GM19043 (cell line): ENCODE measurements at regions not wholly inside any gene's neighbourhood (a gene's known extent, or its start where the extent isn't known, plus 50 kb on each side); places are given as distances from the start of the nearest gene placed in this dataset.

ENCODE experiments used
- ATAC-seq: cut with Tn5 transposase; IDR thresholded peaks from one replicate; pipeline ENCODE4 v1.9.1; 2021; ENCODE audit warnings: low read depth; ENCODE audit not compliant: unreplicated experiment

- ATAC-seq, result no peak
These were observed 753.9 kb upstream of the EEF2KMT start for GRCh38 chr16:5851393-5851982.

- ATAC-seq, result no peak
These were observed 753.2 kb upstream of the EEF2KMT start for GRCh38 chr16:5850632-5851392.

- ATAC-seq, result no peak
These were observed 747.5 kb upstream of the EEF2KMT start for GRCh38 chr16:5845046-5845445.

GRCh38 chr16:5841974-5842373 is 744.4 kb upstream of the EEF2KMT start:
- no peak for ATAC-seq

- no peak for ATAC-seq
These were observed 741.1 kb upstream of the EEF2KMT start for GRCh38 chr16:5838725-5839124.

GRCh38 chr16:5838071-5838470 is 740.5 kb upstream of the EEF2KMT start:
- no peak for ATAC-seq

- no peak for ATAC-seq
These were observed 739.5 kb upstream of the EEF2KMT start for GRCh38 chr16:5837007-5837670.

GRCh38 chr16:5835876-5836275 is 738.3 kb upstream of the EEF2KMT start:
- no peak for ATAC-seq

GRCh38 chr16:5826332-5826731 is 728.7 kb upstream of the EEF2KMT start:
- no peak for ATAC-seq

- ATAC-seq, result no peak
These were observed 722.9 kb upstream of the EEF2KMT start for GRCh38 chr16:5820472-5820871.

GRCh38 chr16:5815570-5816237 is 718.1 kb upstream of the EEF2KMT start:
- no peak for ATAC-seq

- ATAC-seq, result no peak
These were observed 703.8 kb upstream of the EEF2KMT start for GRCh38 chr16:5801396-5801795.

- no peak for ATAC-seq
These were observed 696.0 kb upstream of the EEF2KMT start for GRCh38 chr16:5793556-5793955.

- ATAC-seq, result no peak
These were observed 693.5 kb upstream of the EEF2KMT start for GRCh38 chr16:5791011-5791657.

- no peak for ATAC-seq
These were observed 692.9 kb upstream of the EEF2KMT start for GRCh38 chr16:5790512-5790911.

- ATAC-seq, result no peak
These were observed 691.4 kb upstream of the EEF2KMT start for GRCh38 chr16:5789033-5789432.

GRCh38 chr16:5781436-5781835 is 683.8 kb upstream of the EEF2KMT start:
- ATAC-seq, result no peak

GRCh38 chr16:5776876-5777275 is 679.3 kb upstream of the EEF2KMT start:
- no peak for ATAC-seq

GRCh38 chr16:5775916-5776315 is 678.3 kb upstream of the EEF2KMT start:
- no peak for ATAC-seq

- no peak for ATAC-seq
These were observed 672.5 kb upstream of the EEF2KMT start for GRCh38 chr16:5770118-5770517.

- ATAC-seq, result no peak
These were observed 671.9 kb upstream of the EEF2KMT start for GRCh38 chr16:5769513-5769912.
